Common myeloid progenitor, CD34-positive (primary cell): ENCODE measurements at regions not wholly inside any gene's neighbourhood (a gene's known extent, or its start where the extent isn't known, plus 50 kb on each side); places are given as distances from the start of the nearest gene placed in this dataset.

ENCODE experiments used
- CTCF ChIA-PET: fragments of 350-600 bp; sonication (Branson Sonifier 250); formaldehyde crosslinking; loops from one replicate; lab custom pipeline; 2021; ENCODE audit warnings: antibody characterized with exemption; lab: Charles Lee
- POLR2A ChIA-PET: fragments of 350-600 bp; sonication (Branson Sonifier 250); formaldehyde crosslinking; loops from one replicate; lab custom pipeline; 2021; ENCODE audit warnings: antibody characterized with exemption; lab: Charles Lee
- DNase-seq, 3 donors: peaks; one replicate each; pipeline versions ENCODE4 v3.0.0 to v3.0.0-alpha.2; 2013
- H3K27ac ChIP-seq, 2 experiments: 1 replicate in 1 of 2; 2 replicates in 1 of 2; pipeline ENCODE4 v1.7.0; 2013; ENCODE audit warnings: inconsistent platforms in 2 of 2, low read length in 2 of 2, mild to moderate bottlenecking in 2 of 2, low read depth in 1 of 2, moderate library complexity in 1 of 2; ENCODE audit not compliant: severe bottlenecking in 2 of 2, insufficient read depth in 1 of 2, poor library complexity in 1 of 2
- H3K27me3 ChIP-seq, 5 experiments: replicated peaks in 2 of 5; 1 replicate in 3 of 5; 2 replicates in 2 of 5; pipeline versions ENCODE4 v1.6.1 to v1.7.0; 2013; ENCODE audit warnings: low read length in 4 of 5, mild to moderate bottlenecking in 2 of 5, moderate library complexity in 2 of 5, inconsistent platforms in 1 of 5; ENCODE audit not compliant: insufficient read depth in 5 of 5, control insufficient read depth in 4 of 5
- H3K36me3 ChIP-seq, 4 experiments: 1 replicate in 2 of 4; 2 replicates in 2 of 4; pipeline versions ENCODE4 v1.6.1 to v1.7.0; 2013; ENCODE audit warnings: low read length in 3 of 4, control low read depth in 1 of 4, mild to moderate bottlenecking in 1 of 4; ENCODE audit not compliant: control insufficient read depth in 4 of 4, insufficient read depth in 4 of 4
- H3K4me1 ChIP-seq, 4 experiments: 1 replicate in 3 of 4; 2 replicates in 1 of 4; pipeline versions ENCODE4 v1.6.1 to v1.7.1; 2013; ENCODE audit warnings: low read length in 3 of 4, mild to moderate bottlenecking in 3 of 4, control low read depth in 1 of 4, inconsistent platforms in 1 of 4, moderate library complexity in 1 of 4; ENCODE audit not compliant: control insufficient read depth in 4 of 4, insufficient read depth in 4 of 4; ENCODE audit errors: control extremely low read depth in 1 of 4
- H3K4me3 ChIP-seq, 7 experiments: 1 replicate in 4 of 7; 2 replicates in 3 of 7; pipeline versions ENCODE4 v1.5.1 to v1.7.0; 2013; ENCODE audit warnings: mild to moderate bottlenecking in 7 of 7, low read length in 6 of 7, moderate library complexity in 6 of 7, inconsistent platforms in 2 of 7, low read depth in 2 of 7, control low read depth in 1 of 7; ENCODE audit not compliant: insufficient read depth in 4 of 7, control insufficient read depth in 1 of 7; ENCODE audit errors: extremely low read depth in 1 of 7
- H3K9me3 ChIP-seq, 5 experiments: 1 replicate in 4 of 5; 2 replicates in 1 of 5; pipeline versions ENCODE4 v1.6.1 to v1.7.1; 2013; ENCODE audit warnings: low read length in 4 of 5, mild to moderate bottlenecking in 2 of 5, inconsistent platforms in 1 of 5, low read depth in 1 of 5, moderate library complexity in 1 of 5; ENCODE audit not compliant: control insufficient read depth in 4 of 5, insufficient read depth in 2 of 5; ENCODE audit errors: control extremely low read depth in 1 of 5
- WGBS: methylation state at CpG from one replicate; pipeline ENCODE4 v1.1.5; 2013; ENCODE audit not compliant: insufficient coverage; 5-methylcytosine and 5-hydroxymethylcytosine counted together

- Histone ChIP-seq H3K9me3 (no peaks in the 10 kb centered on the region), H3K36me3 (no peaks in the 10 kb centered on the region), H3K4me3 (no peak overlapping the region), H3K27ac (no peak overlapping the region), H3K4me1 (peaks cover 0 to 2% (median under 1%) of the 10 kb centered on the region in 4 experiments), H3K27me3 (no peaks in the 10 kb centered on the region)
- ChIA-PET POLR2A (no interaction called here), CTCF (no interaction called here)
- 78% methylated on average over 4 of the region's 8 CpGs for WGBS
- peak in 2 of 3 donors; percentile 12 to 36 for DNase-seq
These were observed 131.8 kb upstream of the EEA1 start for GRCh38 chr12:93060666-93061472.

DNA sequence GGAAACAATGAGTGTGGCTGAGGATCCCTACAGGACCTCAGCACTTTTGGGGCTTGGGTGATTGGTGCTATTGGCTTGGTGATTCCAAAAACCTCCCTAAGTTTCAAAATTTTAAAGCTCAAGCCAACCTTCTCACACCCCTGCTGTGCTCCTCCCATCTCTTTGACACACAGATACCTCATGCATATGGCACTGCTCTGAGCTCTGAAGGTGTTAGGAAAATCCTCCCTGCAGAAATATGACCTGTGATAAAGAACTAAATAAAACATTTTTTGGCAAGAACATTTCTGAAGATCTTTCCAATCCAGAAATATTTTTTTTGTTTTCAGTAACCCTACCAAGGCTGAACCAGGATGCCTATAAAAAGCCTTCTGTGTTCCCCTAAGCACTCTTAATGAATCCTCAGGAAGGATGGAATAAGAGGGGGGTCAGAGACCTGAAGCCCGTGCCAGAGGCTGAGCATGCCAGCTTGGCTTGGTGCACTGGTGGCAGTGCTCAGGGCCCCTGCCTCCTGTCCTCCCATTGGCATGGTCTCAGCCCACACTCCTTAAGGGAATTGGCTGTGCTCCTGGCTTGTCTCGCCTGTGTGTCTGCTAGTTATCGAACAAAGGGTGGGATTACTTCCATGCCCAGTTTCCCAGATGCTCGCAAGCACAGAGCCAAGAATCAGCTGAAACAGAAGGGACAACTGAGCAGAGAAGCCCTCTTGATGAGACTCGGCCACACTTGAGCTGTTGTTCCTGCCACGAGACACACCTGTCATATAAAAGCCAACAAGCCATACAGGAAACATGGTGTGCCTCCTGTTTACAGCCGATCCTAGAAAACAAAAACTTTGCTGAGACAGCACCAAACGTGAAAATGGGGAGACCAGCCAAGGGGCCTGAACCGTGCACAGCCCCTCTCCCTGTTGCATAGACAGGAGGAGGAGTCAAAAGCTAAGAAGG lies 132.7 kb upstream of the EEA1 start:
- ChIA-PET POLR2A (no interaction called here), CTCF (interaction anchor here (0.5 to 2.2 kb wide), 2 partner anchors 36 to 368 kb away, joined by 3 to 8 read pairs; no protein-coding TSS in a partner anchor)
- no peaks in the 10 kb centered on the region for H3K9me3 ChIP-seq
- H3K4me3 ChIP-seq: no peak overlapping the region
- H3K4me1 ChIP-seq: peaks cover 0 to 2% (median under 1%) of the 10 kb centered on the region in 4 experiments
- no peak for DNase-seq
- H3K36me3 ChIP-seq: no peaks in the 10 kb centered on the region
- H3K27ac ChIP-seq: no peak overlapping the region
- no peaks in the 10 kb centered on the region for H3K27me3 ChIP-seq
- WGBS: 88% methylated on average over 6 of the region's 9 CpGs

GRCh38 chr12:93065896-93066295 lies 136.8 kb upstream of the EEA1 start:
- CTCF ChIA-PET: interaction anchor here (0.7 kb wide), 1 partner anchor 397 kb away, joined by 3 read pairs; no protein-coding TSS in a partner anchor
- Histone ChIP-seq H3K9me3 (no peaks in the 10 kb centered on the region), H3K4me1 (peaks cover 0 to 2% (median under 1%) of the 10 kb centered on the region in 4 experiments), H3K27ac (no peak overlapping the region), H3K27me3 (no peaks in the 10 kb centered on the region), H3K36me3 (no peaks in the 10 kb centered on the region), H3K4me3 (no peak overlapping the region)
- POLR2A ChIA-PET: no interaction called here
- DNase-seq: no peak
- 100% methylated on average over 2 of the region's 3 CpGs for WGBS

- peaks cover 0 to 5% (median 0%) of the 10 kb centered on the region in 5 experiments for H3K27me3 ChIP-seq
- H3K36me3 ChIP-seq: no peaks in the 10 kb centered on the region
- H3K9me3 ChIP-seq: no peaks in the 10 kb centered on the region
- no peak for DNase-seq
- 84% methylated on average over 4 of the region's 4 CpGs for WGBS
- no peak overlapping the region for H3K27ac ChIP-seq
- POLR2A ChIA-PET: no interaction called here
- no peaks in the 10 kb centered on the region for H3K4me1 ChIP-seq
- no peak overlapping the region for H3K4me3 ChIP-seq
- CTCF ChIA-PET: no interaction called here
These were observed 143.2 kb upstream of the EEA1 start for GRCh38 chr12:93072340-93072739.

GRCh38 chr12:93073324-93073723 lies 144.2 kb upstream of the EEA1 start:
- no peaks in the 10 kb centered on the region for H3K36me3 ChIP-seq
- no peaks in the 10 kb centered on the region for H3K4me1 ChIP-seq
- no peak overlapping the region for H3K4me3 ChIP-seq
- H3K27me3 ChIP-seq: peaks cover 0 to 5% (median 0%) of the 10 kb centered on the region in 5 experiments
- H3K9me3 ChIP-seq: no peaks in the 10 kb centered on the region
- WGBS: 100% methylated on average over 2 of the region's 4 CpGs
- H3K27ac ChIP-seq: no peak overlapping the region
- POLR2A ChIA-PET: no interaction called here
- CTCF ChIA-PET: no interaction called here
- no peak for DNase-seq

GRCh38 chr12:93078059-93078458 lies 149.0 kb upstream of the EEA1 start:
- peaks cover 0 to 4% (median 0%) of the 10 kb centered on the region in 5 experiments for H3K9me3 ChIP-seq
- WGBS: 100% methylated on average over 1 of the region's 1 CpG
- no peak overlapping the region for H3K4me3 ChIP-seq
- ChIA-PET CTCF (no interaction called here), POLR2A (no interaction called here)
- H3K4me1 ChIP-seq: no peaks in the 10 kb centered on the region
- H3K27me3 ChIP-seq: no peaks in the 10 kb centered on the region
- no peak overlapping the region for H3K27ac ChIP-seq
- H3K36me3 ChIP-seq: no peaks in the 10 kb centered on the region
- no peak for DNase-seq
